ENCODE measurements at regions not wholly inside any gene's neighbourhood (a gene's known extent, or its start where the extent isn't known, plus 50 kb on each side); places are given as distances from the start of the nearest gene placed in this dataset.

DNA sequence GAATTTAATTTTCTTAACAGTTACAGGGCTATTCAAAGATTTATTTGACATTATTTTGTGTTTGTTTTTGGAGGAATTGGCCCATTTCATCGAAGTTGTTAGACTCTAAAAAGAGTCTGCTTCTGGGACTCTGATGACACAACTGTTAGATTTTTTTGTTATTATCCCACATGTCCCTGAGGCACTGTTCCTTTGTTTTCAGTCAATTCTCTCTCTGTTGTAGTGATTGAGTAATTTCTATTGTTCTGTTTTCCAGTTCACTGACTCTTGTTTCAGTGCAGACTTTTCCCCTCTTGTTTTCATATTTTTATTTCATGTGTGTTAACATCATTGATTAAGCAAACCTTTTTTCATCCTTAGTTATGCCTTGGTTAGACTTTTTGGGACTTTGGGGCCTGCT is 325.0 kb downstream of the ZNF326 start:
- FAIRE-seq: no peak
- intact Hi-C loops (cut with DNase I): no loop called here
- no peaks in the 10 kb centered on the region for H3K27me3 ChIP-seq

DNA sequence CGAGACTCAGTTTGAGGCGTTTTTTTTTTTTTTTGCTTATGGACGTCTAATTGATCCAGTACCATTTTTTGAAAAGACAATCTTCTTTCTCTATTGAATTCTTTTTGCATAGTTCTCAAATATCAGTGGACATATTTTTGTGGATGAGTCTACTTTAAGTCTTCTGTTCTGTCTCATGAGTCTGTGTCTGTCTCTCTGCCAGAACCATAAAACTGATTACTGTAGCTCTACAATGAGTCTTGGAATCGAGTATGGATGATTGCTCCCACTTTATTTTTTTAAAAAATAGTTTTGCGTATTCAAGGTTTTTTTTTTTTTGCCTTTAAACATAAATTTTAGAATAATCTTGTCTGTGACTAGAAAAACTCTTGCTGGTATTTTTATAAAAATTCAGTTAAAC is 323.5 kb downstream of the ZNF326 start:
- Histone ChIP-seq H3K4me1 (no peaks in the 10 kb centered on the region), H3K27ac (no peak overlapping the region), H3K9me3 (no peaks in the 10 kb centered on the region), H3K4me3 (no peak overlapping the region), H3K36me3 (no peaks in the 10 kb centered on the region), H3K27me3 (no peaks in the 10 kb centered on the region)
- intact Hi-C loops (cut with DNase I): no loop called here
- no peak for ATAC-seq
- FAIRE-seq: no peak
- TF ChIP-seq, protein P1, sequence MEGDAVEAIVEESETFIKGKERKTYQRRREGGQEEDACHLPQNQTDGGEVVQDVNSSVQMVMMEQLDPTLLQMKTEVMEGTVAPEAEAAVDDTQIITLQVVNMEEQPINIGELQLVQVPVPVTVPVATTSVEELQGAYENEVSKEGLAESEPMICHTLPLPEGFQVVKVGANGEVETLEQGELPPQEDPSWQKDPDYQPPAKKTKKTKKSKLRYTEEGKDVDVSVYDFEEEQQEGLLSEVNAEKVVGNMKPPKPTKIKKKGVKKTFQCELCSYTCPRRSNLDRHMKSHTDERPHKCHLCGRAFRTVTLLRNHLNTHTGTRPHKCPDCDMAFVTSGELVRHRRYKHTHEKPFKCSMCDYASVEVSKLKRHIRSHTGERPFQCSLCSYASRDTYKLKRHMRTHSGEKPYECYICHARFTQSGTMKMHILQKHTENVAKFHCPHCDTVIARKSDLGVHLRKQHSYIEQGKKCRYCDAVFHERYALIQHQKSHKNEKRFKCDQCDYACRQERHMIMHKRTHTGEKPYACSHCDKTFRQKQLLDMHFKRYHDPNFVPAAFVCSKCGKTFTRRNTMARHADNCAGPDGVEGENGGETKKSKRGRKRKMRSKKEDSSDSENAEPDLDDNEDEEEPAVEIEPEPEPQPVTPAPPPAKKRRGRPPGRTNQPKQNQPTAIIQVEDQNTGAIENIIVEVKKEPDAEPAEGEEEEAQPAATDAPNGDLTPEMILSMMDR (IDR thresholded peaks at IDR 0.05): no peak
- no peak for DNase-seq
- WGBS, 2 donors: 46 to 61% methylated on average over 5 of the region's 5 CpGs

More for the DNA sequence above, 325.0 kb downstream of the ZNF326 start:
- H3K27ac ChIP-seq: no peak overlapping the region
- no peaks in the 10 kb centered on the region for H3K9me3 ChIP-seq
- H3K36me3 ChIP-seq: no peaks in the 10 kb centered on the region
- WGBS, 2 donors: 51 to 74% methylated on average over 1 of the region's 1 CpG
- H3K4me1 ChIP-seq: no peaks in the 10 kb centered on the region
- H3K4me3 ChIP-seq: no peak overlapping the region
- no peak for ATAC-seq
- TF ChIP-seq, protein P1 (IDR thresholded peaks at IDR 0.05): no peak
- DNase-seq: no peak

DNA sequence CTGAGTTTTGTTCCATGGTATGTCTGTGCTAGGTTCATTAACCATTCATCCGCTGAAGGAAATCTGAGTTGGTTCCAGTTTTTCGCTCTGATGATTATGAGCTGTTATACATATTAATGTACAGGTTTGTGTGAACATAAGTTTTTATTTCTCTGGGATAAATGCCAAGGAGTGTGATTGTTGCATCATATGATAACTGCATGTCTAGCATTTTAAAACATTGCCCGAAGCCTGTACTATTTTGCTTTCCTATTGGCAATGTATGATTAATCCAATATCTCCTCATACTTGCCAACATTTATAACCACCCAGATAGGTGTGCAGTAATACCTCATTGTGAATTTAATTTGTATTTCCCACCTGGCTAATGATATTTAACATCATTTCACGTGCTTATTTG is 322.7 kb downstream of the ZNF326 start:
- Histone ChIP-seq H3K36me3 (no peaks in the 10 kb centered on the region), H3K4me3 (no peak overlapping the region), H3K27ac (no peak overlapping the region), H3K4me1 (no peaks in the 10 kb centered on the region), H3K9me3 (no peaks in the 10 kb centered on the region), H3K27me3 (no peaks in the 10 kb centered on the region)
- ATAC-seq (no peak), DNase-seq (no peak), FAIRE-seq (no peak)
- intact Hi-C loops (cut with DNase I): no loop called here
- TF ChIP-seq, protein P1 (IDR thresholded peaks at IDR 0.05): no peak
- WGBS, 2 donors: 53 to 75% methylated on average over 4 of the region's 4 CpGs

DNA sequence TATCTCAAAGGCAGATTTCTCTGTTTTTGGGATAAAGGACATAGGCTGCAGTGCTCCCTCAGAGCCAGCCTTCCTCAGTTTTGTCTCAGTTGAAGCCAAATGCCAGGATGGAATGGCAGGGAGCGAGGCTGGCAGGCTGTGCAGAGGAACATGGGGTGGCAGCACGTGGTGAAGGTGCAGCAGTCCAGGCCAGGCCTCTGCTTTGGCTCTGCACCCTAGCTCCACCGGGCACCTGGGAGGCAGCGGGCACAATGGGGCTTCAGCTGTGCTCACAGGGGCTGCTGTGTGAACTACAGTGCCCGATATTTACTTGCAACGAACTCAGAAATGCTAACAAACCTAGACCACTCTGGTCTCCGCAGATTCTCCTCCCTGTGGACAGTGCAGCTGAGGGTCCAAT is 319.6 kb downstream of the ZNF326 start:
- TF ChIP-seq, protein P1 (IDR thresholded peaks at IDR 0.05): no peak
- Histone ChIP-seq H3K4me1 (no peaks in the 10 kb centered on the region), H3K9me3 (no peaks in the 10 kb centered on the region), H3K27ac (no peak overlapping the region), H3K4me3 (no peak overlapping the region), H3K27me3 (no peaks in the 10 kb centered on the region), H3K36me3 (no peaks in the 10 kb centered on the region)
- FAIRE-seq: no peak
- 81 to 92% methylated on average over 7 of the region's 7 CpGs for WGBS, 2 donors
- intact Hi-C loops (cut with DNase I): no loop called here
- no peak for DNase-seq
- no peak for ATAC-seq

DNA sequence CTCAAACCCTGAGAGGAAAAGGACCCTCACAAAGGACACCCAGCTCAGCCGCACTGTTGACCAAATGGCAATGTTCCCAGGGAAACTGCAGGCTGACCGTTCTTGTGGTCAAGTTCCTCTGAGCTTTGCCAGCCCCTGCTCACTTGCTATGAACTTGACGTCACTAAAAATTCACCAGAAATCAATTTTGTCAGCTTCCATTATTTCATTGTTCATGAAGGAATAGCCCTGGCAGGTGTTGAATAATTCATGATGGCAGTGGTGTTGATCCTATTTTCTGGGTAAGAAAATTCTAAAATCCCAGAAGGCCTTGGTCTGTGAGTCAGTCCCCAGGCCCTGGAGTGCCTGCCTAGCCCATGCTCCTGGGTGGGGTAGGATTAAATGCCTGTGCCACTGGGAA is 318.9 kb downstream of the ZNF326 start:
- TF ChIP-seq, protein P1 (IDR thresholded peaks at IDR 0.05): no peak
- FAIRE-seq: no peak
- 23 to 27% methylated on average over 3 of the region's 3 CpGs for WGBS, 2 donors
- intact Hi-C loops (cut with DNase I): no loop called here
- H3K9me3 ChIP-seq: no peaks in the 10 kb centered on the region
- no peak for ATAC-seq
- no peaks in the 10 kb centered on the region for H3K36me3 ChIP-seq
- no peaks in the 10 kb centered on the region for H3K27me3 ChIP-seq
- no peaks in the 10 kb centered on the region for H3K4me1 ChIP-seq
- DNase-seq: no peak
- no peak overlapping the region for H3K27ac ChIP-seq
- no peak overlapping the region for H3K4me3 ChIP-seq

Data from pancreas (tissue), 10 donors.